ENCODE measurements at regions not wholly inside any gene's neighbourhood (a gene's known extent, or its start where the extent isn't known, plus 50 kb on each side); places are given as distances from the start of the nearest gene placed in this dataset.

DNA sequence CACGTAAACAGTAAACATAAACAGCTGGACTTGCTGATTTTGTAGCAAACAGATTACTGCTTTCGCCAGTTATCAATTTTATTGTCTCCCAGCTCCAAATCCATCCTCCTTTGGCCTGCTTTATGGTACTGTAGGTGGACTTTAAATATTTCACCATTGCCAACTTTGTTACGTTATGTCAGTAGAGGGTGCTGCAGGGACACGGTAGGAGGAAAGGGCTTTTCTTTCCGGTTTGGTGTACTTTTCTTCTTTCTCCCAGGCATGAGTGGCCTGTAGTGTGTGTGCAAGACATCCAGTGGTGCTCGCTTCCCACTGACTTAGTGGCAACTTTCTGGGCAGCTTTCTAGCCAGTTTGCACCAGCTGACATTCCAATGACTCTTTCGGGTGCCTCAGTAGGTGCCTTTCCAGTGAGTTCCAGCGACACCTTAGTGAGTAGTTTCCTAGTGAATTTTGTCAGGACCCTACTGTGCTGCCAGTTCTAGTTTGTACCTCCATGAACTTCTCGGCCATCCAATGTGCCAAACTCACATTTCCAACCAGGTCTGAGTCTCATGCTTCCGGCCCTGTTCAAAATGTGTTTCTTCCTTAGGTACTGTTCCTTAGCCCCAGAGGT, 267.6 kb upstream of the TENM4 start:
- TF ChIP-seq, protein P1, sequence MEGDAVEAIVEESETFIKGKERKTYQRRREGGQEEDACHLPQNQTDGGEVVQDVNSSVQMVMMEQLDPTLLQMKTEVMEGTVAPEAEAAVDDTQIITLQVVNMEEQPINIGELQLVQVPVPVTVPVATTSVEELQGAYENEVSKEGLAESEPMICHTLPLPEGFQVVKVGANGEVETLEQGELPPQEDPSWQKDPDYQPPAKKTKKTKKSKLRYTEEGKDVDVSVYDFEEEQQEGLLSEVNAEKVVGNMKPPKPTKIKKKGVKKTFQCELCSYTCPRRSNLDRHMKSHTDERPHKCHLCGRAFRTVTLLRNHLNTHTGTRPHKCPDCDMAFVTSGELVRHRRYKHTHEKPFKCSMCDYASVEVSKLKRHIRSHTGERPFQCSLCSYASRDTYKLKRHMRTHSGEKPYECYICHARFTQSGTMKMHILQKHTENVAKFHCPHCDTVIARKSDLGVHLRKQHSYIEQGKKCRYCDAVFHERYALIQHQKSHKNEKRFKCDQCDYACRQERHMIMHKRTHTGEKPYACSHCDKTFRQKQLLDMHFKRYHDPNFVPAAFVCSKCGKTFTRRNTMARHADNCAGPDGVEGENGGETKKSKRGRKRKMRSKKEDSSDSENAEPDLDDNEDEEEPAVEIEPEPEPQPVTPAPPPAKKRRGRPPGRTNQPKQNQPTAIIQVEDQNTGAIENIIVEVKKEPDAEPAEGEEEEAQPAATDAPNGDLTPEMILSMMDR (IDR thresholded peaks at IDR 0.05 in 4 of 5, conservative IDR thresholded peaks at IDR 0.05 in 1 of 5), result peak in 1 of 5 experiments; percentile 19
- TF ChIP-seq POLR2A (IDR thresholded peaks at IDR 0.05), result no peak

All from gastrocnemius medialis (tissue), 4 donors.